ENCODE measurements at regions not wholly inside any gene's neighbourhood (a gene's known extent, or its start where the extent isn't known, plus 50 kb on each side); places are given as distances from the start of the nearest gene placed in this dataset.
"Not testable (repeated sequence)": the region's sequence is repeated elsewhere in the genome, so short reads cannot be mapped to it uniquely, and the experiment has no call there.

DNA sequence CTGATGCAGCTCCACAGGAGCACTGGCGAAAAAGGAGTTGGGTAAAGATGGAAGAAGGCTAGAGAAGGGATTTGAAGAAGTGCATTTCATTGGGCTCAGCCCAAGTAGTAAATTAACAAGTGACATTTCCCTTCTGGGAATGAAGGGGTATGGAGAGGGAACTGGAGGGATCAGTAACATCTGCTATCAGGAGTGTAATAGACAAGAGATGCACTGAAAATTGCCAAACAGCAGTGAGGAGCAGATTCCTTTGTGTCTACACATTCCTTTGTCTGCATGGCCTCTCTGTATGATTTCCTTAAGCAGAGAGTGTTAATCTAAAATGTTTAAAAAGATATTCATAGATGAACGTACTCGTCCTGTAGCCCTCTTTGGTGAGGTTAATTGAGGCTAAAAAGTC, 148.2 kb upstream of the FERD3L start:
- no peak for DNase-seq

DNA sequence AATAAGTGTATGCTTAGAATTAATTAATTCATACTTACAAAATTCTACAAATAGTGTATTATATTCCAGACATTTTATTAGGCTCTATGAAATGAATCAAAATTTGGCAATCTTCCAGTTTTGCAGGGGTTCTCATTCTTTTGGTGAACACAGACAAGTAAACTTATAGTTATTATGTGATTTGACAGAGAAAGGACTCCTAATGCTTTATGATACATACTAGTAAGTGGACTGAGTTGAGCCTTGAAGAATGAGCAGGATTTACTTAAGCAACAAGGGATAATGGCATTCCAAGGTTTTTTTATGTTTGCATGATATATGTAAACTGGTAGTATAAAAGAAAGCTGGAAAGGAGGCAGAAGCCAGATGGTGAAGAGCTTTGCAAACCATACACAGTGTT, 145.7 kb upstream of the FERD3L start:
- DNase-seq: no peak

- no peak for DNase-seq
Observed at GRCh38 chr7:19290066-19290465, 144.8 kb upstream of the FERD3L start.

DNA sequence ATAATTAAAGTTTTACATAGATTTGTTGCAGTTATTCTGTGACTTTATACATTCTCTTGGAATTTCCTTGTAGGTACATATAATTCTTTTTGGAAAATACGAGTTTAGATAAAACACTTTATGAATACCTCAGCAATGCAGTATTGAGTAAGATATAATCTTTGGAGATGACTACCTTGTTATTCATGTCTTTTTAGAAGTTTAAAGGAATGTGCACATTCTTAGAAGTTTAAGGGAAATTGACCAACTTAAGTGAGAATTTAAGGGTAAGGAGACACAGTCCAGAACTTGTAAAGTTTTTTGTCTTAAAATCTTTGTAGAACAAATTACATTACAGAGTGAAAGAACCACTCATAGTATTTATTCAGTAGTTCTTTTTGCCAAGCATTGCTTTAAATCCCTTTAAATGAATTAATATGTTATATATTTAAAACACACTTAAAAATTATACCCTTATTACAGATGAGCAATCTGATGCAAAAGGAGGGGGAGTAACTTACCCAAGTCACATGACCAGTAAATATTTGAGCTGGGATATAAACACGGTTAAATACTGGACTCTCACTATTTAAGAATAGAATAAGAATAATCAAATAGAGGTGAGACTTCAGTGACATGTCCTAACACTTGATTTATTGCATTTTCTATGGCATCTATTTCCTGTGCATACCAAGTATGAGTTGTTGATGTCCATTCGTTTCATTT, 139.5 kb upstream of the FERD3L start:
- no peak for DNase-seq

DNA sequence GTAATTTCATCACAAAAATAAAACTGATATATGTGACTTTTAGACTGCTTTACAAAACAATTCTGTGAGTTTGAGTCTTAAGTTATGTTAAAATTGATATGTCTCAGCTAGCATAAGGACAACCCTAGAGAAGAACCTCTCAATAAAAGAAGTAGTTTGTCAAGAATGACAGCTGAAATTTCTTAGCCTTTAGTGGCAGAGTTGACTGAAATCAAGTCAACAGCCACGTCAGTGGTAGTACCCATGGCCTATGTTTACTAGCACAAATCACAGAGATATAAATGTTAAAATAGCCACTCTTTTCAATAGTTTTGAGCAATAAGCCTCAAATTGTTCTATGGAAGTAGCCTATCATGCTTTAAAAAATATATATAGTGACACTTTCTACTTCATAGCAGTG, 138.9 kb upstream of the FERD3L start:
- no peak for DNase-seq

- DNase-seq: peak in 2 of 4 experiments; percentile 10 to 27
Observed at GRCh38 chr7:19275000-19275399, 129.8 kb upstream of the FERD3L start.

DNA sequence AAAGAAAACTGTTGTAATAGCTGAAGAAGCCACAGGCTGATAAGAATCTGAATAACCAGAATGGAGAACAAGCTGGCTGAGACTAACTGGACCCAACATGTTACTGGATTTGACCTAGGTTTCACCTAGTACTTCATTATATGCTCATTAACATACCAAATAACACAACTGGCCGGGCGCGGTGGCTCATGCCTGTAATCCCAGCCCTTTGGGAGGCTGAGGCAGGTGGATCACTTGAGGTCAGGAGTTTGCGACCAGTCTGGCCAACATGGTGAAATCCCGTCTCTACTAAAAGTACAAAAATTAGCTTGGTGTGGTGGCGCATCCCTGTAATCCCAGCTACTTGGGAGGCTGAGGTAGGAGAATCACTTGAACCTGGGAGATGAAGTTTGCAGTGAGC, 127.1 kb upstream of the FERD3L start:
- DNase-seq: not testable (repeated sequence)

DNA sequence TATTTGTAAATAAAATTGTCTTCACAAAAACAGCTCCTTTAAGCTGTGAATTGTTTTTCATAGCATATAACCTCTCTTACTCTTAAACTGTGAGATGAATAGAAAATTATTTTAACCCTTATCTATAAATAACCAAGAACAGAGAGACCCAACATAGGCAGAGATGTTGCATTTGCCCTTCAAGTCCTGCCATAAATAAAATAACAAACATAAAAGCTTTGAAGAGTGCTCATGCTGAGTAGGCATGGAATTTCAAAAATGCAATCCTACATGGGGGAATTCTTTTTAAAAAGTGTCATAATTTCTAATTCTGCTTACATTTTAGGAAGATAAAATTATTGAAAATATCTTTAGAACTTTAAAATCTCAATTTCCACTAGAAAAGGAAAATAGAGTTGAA, 124.1 kb upstream of the FERD3L start:
- no peak for DNase-seq

GRCh38 chr7:19268737-19269136, 123.5 kb upstream of the FERD3L start:
- DNase-seq: no peak

DNA sequence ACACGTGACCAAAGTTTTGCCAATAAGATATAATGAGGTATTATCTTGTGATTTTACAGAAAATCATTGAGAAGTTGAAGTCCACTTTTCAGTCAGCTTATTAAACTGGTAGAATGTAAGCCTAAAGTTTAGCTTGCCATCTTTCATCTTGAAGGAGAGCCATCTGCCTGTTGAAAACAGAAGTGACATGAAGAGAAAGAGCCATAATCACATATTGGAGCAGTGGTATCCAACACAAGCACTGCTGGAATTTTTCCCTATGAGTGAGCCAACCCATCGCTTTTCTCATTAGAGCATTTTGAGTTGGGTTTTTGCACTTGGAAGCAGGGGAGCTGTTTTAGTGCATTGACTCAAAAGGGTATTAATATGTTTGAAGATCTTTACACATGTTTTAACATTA, 117.6 kb upstream of the FERD3L start:
- DNase-seq: no peak

DNA sequence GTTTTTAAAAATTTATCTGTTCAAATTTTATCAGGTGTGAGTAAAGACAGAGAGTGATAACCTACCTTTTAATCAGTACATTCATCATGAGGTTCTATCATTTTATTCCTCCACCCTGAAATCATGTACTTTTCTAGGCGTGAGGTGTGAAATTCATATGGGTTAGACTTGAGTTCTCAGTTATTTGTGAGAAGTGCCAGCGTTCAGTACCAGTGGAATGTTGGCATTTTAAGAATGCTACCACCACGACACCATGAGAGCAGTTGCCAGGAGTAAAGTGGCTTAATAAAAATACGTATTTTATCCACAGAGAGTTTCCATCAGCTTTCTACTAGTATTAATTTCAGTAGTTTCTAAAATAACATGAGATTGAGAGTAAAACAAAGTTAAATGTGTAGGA, 104.1 kb upstream of the FERD3L start:
- no peak for DNase-seq

GRCh38 chr7:19248681-19249080, 103.5 kb upstream of the FERD3L start:
- DNase-seq: no peak

DNA sequence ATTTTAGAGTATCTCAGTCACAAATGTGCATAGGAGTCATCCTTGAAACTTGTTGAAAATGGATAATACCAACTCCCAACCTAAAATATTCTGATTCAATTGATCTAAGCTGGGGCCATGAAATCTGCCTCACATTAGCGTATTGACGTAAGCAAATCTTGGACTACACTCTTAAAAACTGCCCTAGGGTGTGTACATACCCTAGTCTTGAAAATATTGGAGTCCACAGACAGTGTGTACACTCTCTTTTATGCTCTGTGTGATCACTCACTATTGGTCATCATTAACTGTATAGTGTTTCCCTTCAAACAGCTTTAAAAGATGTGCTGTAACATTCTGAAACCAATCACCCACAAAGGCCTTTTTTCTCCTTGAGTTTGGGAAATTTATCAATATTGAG, 102.9 kb upstream of the FERD3L start:
- no peak for DNase-seq

- DNase-seq: no peak
Observed at GRCh38 chr7:19247017-19247416, 101.8 kb upstream of the FERD3L start.

DNA sequence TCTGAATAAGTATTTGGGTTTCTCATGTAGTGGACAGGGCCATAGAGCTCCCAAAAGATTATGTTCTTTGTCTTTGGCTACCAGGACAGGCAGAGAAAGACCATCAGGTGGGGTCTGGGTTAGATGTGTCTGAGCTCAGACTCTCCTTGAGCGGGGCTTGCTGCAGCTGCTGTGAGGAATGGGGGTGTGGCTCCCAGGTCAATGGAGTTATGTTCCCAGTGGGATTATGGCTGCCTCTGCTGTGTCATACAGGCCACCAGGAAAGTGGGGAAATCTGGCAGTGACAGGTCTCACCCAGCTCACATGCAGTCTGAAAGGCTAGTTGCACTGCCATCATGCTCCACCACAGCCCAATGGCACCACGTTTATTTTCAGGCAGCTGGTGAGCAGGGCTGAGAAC, 97.0 kb upstream of the FERD3L start:
- no peak for DNase-seq

DNA sequence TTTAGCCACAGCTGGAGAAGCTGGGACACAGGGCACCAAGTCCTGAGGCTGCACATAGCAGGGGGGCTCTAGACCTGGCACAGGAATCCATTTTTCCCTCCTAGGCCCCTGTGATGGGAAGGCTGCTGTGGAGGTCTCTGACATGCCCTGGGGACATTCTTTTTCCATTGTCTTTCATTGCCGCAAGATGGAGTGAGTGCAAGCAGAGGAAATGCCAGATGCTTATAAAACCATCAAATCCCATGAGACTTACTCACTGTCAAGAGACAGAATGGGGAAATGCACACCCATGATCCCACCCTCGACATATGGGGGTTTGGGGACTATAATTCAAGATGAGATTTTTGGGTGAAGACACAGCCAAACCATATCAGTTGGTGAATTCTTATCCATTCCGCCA, 94.7 kb upstream of the FERD3L start:
- no peak for DNase-seq

DNA sequence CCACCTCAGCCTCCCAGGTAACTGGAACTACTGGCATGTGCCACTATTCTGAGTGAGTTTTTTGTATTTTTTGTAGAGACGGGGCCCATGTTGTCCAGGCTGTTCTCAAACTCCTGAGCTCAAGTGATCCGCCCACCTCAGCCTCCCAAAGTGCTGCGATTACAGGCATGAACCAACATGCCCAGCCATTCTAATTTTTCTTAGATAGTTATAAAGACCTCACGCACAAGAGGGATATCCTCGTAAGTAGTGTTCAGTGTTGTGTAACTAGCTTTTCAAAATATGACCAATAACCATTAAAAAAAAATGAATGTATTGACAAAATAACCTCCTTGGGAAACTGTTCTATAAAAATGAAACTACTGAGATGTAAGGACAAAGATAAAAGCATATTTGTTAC, 90.5 kb upstream of the FERD3L start:
- no peak for DNase-seq

DNA sequence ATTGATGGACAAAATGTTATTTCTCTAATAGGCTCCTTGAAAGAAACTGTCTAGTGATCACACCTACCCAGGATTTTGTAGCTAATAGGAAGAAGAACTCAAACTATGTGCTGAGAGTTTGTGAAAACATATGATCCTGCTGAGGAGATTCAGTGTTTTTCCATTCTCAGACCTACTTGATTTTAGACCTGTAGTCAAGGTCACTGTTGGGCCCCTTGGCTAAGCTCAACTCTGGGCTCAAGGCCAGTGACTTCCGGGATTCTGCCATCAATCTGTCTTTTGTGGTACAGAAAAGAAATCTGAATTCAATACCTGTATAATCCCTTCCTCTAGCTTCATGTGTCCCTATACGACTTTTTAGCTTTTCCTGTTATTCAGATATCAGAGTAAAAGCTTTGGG, 79.7 kb upstream of the FERD3L start:
- no peak for DNase-seq

DNA sequence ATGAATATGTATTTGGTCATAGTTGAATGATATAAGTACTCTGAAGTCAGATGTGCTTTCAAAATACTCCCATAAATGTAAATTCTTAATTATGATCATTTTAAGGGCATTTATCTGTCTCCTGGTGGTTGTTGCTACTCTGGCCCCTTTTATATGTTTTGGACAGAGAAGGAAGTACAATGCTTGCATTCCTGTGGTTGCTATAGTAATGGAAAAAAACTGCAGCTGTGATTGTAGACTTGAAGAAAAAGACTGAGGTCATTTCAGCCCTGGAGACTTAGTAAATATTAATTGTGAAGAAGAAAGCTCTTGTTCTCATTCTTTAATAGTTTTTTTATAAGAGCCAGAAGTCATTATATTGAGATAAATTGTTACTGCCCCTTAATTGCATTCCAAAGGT, 70.2 kb upstream of the FERD3L start:
- no peak for DNase-seq

- no peak for DNase-seq
Observed at GRCh38 chr7:19213746-19214145, 68.5 kb upstream of the FERD3L start.

DNA sequence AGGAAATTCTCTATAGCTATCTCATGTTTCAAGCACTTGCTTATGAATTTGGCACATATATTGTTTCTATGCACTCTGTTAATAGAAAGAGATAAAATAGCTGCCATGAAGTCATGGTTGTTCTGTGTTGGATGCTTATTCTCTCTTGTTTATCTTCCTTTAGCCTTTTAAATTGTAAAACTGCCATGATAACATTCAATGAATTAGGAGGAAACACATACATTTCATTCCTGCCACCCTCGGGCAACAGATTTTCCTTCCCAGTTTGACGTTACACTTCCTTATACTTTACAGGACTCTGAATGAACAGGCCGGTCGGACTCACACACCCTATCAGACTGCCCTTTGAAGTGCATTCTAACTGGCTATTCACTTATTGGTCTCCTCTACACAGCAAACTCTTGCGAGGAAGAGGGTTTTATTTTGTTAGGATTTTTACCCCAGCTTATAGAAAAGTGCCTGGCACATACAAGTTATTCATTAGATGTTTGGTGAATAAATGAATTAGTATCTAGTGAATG, 65.7 kb upstream of the FERD3L start:
- DNase-seq: no peak

GRCh38 chr7:19209166-19209696, 64.0 kb upstream of the FERD3L start:
- DNase-seq: no peak

DNA sequence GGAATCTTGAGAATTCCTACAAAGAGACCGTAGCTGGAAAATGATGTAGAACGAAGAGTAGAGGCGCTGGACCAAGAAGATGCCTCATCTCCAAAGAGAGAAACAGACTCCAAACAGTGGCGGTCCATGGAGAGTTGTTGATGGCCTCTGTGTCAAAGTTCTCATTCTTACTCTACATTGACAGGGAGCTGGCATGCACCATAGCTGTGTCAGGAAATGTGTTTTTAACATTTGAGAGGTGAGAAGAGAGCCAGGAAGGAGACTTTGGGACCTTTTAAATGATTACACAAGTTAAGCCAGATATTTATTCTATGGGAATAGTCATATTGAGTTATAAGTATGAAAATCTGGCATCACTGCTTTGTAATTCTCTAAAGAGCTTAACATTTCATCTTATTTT, 61.5 kb upstream of the FERD3L start:
- no peak for DNase-seq

DNA sequence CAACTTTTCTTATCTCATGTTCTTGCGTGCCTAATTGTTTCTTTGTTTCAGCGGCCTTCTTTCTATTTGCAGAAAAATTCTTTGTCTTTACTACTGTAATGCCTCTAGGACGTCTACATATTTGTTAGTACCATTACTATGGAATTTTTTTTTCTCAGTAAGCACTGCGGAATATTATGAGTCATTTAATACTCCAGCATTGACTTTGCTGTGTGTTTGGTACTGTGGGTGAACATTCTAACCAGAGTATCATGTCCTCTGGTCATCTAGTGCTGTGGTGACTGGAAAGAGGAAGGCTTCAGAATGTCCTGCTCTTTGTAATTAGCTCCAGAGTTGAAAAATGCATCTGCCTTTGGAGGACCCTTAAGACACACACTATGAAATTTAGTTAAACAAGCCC, 58.5 kb upstream of the FERD3L start:
- no peak for DNase-seq

- no peak for DNase-seq
Observed at GRCh38 chr7:19202599-19202998, 57.4 kb upstream of the FERD3L start.

Data from suppressor macrophage (primary cell).